GM23248 (cell line): ENCODE measurements at regions not wholly inside any gene's neighbourhood (a gene's known extent, or its start where the extent isn't known, plus 50 kb on each side); places are given as distances from the start of the nearest gene placed in this dataset.
"Not testable (repeated sequence)": the region's sequence is repeated elsewhere in the genome, so short reads cannot be mapped to it uniquely, and the experiment has no call there.

Experiments used
- DNase-seq: peaks from one replicate; pipeline ENCODE4 v3.0.0-alpha.2; 2015
- H2AFZ ChIP-seq: fragments of 200-600 bp; sonication (generic); 2 replicates; pipeline ENCODE4 v1.6.1; 2016; ENCODE audit warnings: antibody characterized with exemption
- H3F3A ChIP-seq: fragments of 200-600 bp; sonication (generic); 2 replicates; pipeline ENCODE4 v1.6.1; 2016; ENCODE audit warnings: mild to moderate bottlenecking, antibody characterized with exemption, mixed run types; ENCODE audit not compliant: insufficient read depth
- H3K27ac ChIP-seq: fragments of 200-600 bp; sonication (generic); 2 replicates; pipeline ENCODE4 v1.5.1; 2016; ENCODE audit warnings: mild to moderate bottlenecking
- H3K27me3 ChIP-seq: fragments of 200-600 bp; sonication (generic); replicated peaks from 2 replicates; pipeline ENCODE4 v1.6.1; 2016; ENCODE audit warnings: mild to moderate bottlenecking; ENCODE audit not compliant: insufficient read depth
- H3K36me3 ChIP-seq: fragments of 200-600 bp; sonication (generic); 2 replicates; pipeline ENCODE4 v1.6.1; 2016; ENCODE audit warnings: low read depth, mild to moderate bottlenecking
- H3K4me1 ChIP-seq: fragments of 200-600 bp; sonication (generic); 2 replicates; pipeline ENCODE4 v1.6.1; 2016; ENCODE audit warnings: mild to moderate bottlenecking; ENCODE audit not compliant: insufficient read depth
- H3K4me2 ChIP-seq: fragments of 200-600 bp; sonication (generic); one replicate; pipeline ENCODE4 v1.6.1; 2016; ENCODE audit warnings: mild to moderate bottlenecking; ENCODE audit not compliant: unreplicated experiment
- H3K4me3 ChIP-seq: fragments of 200-600 bp; sonication (generic); 2 replicates; pipeline ENCODE4 v1.5.1; 2016; ENCODE audit warnings: mild to moderate bottlenecking
- H3K79me2 ChIP-seq: fragments of 200-600 bp; sonication (generic); 2 replicates; pipeline ENCODE4 v1.6.1; 2016; ENCODE audit warnings: mild to moderate bottlenecking; ENCODE audit not compliant: insufficient read depth
- H3K9ac ChIP-seq: fragments of 200-600 bp; sonication (generic); 2 replicates; pipeline ENCODE4 v1.6.1; 2016; ENCODE audit warnings: mild to moderate bottlenecking
- H3K9me2 ChIP-seq: fragments of 200-600 bp; sonication (generic); 2 replicates; pipeline ENCODE4 v1.6.1; 2016; ENCODE audit warnings: mixed run types, mild to moderate bottlenecking, moderate library complexity; ENCODE audit not compliant: insufficient read depth
- H3K9me3 ChIP-seq: fragments of 200-600 bp; sonication (generic); one replicate; pipeline ENCODE4 v1.6.1; 2017; ENCODE audit warnings: low read depth
- H4K20me1 ChIP-seq: fragments of 200-600 bp; sonication (generic); 2 replicates; pipeline ENCODE4 v1.6.0; 2016; ENCODE audit not compliant: insufficient read depth
- EZH2 ChIP-seq: fragments of 200-600 bp; sonication (generic); IDR thresholded peaks from 2 replicates; pipeline ENCODE4 v1.6.1; 2018; ENCODE audit warnings: antibody characterized with exemption, mild to moderate bottlenecking; ENCODE audit not compliant: insufficient read depth, poor library complexity, severe bottlenecking
- EZH2phosphoT487 ChIP-seq: fragments of 200-600 bp; sonication (generic); IDR thresholded peaks from 2 replicates; pipeline ENCODE4 v1.6.1; 2018; ENCODE audit warnings: antibody characterized with exemption, moderate library complexity, mild to moderate bottlenecking, low read depth; ENCODE audit not compliant: insufficient read depth
- WGBS, 2 experiments: methylation state at CpG; one replicate each; pipeline ENCODE4 v1.1.6; 2015 to 2017; ENCODE audit warnings: low lambda C conversion rate in 2 of 2, low coverage in 1 of 2; ENCODE audit errors: missing lambda C conversion rate in 2 of 2; 5-methylcytosine and 5-hydroxymethylcytosine counted together
- in situ Hi-C: fragments of 300-500 bp; cut with MboI; formaldehyde crosslinking; loops from 2 replicates; pipeline ENCODE4 v1.15.0; 2020

DNA sequence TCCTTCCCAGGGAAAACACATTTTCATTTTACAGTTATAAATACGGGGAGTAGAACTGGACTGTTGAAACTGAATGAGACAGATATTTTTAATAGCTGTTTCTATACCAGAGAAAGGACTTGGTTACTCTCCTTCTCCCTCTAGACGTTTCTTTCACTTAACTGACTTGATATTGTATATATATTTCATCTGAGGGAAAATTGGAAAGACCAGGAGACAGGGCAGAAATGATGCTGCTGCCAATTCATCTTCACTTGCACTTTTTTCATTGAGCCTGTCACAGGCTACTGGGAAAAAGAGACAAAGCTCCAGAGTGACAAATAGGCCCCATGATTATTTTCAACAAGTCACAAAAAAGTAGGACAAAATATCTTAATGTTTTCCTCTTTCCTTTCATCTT lies 636.0 kb upstream of the TPK1 start:
- Histone ChIP-seq H3K27me3 (no peaks in the 10 kb centered on the region), H3K4me1 (no peaks in the 10 kb centered on the region), H3K9me2 (no peaks in the 10 kb centered on the region), H3K79me2 (no peaks in the 10 kb centered on the region), H3K9me3 (no peaks in the 10 kb centered on the region), H3K4me2 (no peak overlapping the region), H3F3A (no peaks in the 10 kb centered on the region), H3K9ac (no peak overlapping the region), H3K27ac (no peak overlapping the region), H4K20me1 (no peaks in the 10 kb centered on the region), H3K4me3 (no peak overlapping the region), H3K36me3 (no peaks in the 10 kb centered on the region), H2AFZ (no peak overlapping the region)
- no peak for DNase-seq
- in situ Hi-C loops = no loop called here
- WGBS, 2 experiments = 3% methylated on average over 2 of the region's 2 CpGs
- TF ChIP-seq EZH2 = no peak
- no peak for TF ChIP-seq EZH2phosphoT487

DNA sequence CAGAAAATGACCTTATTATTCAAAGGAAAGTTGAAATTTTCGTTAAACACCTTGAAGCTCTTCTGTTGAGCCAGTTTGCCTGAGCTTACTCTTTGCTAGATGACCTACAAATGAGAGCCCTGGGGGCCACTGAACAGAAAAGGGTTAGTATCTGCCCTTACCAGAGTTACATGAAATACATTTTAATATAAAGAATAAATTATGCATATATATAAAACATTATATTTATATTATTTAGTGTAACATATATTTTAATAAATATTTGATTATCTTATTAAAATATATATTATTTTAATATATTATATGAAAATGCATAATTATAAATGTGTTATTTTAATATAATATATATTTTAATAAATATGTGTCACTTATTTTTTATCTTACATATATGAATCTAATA lies 628.4 kb upstream of the TPK1 start:
- no peaks in the 10 kb centered on the region for H3K79me2 ChIP-seq
- no peaks in the 10 kb centered on the region for H3K36me3 ChIP-seq
- no peaks in the 10 kb centered on the region for H3K9me3 ChIP-seq
- DNase-seq = no peak
- no peak overlapping the region for H2AFZ ChIP-seq
- H3K4me2 ChIP-seq = no peak overlapping the region
- H3K27ac ChIP-seq = no peak overlapping the region
- TF ChIP-seq EZH2phosphoT487 (no peak), EZH2 (no peak)
- H3K27me3 ChIP-seq = no peaks in the 10 kb centered on the region
- 4 to 8% methylated on average over 1 of the region's 1 CpG for WGBS, 2 experiments
- H4K20me1 ChIP-seq = no peaks in the 10 kb centered on the region
- no peaks in the 10 kb centered on the region for H3K9me2 ChIP-seq
- in situ Hi-C loops = no loop called here
- no peak overlapping the region for H3K9ac ChIP-seq
- H3K4me1 ChIP-seq = no peaks in the 10 kb centered on the region
- H3K4me3 ChIP-seq = no peak overlapping the region
- no peaks in the 10 kb centered on the region for H3F3A ChIP-seq

- no peaks in the 10 kb centered on the region for H3K9me3 ChIP-seq
- no peaks in the 10 kb centered on the region for H3K36me3 ChIP-seq
- H3K27ac ChIP-seq = no peak overlapping the region
- H3K9ac ChIP-seq = no peak overlapping the region
- H3K79me2 ChIP-seq = no peaks in the 10 kb centered on the region
- no peaks in the 10 kb centered on the region for H3K4me1 ChIP-seq
- no peak overlapping the region for H2AFZ ChIP-seq
- in situ Hi-C loops = no loop called here
- H3K27me3 ChIP-seq = no peaks in the 10 kb centered on the region
- no peaks in the 10 kb centered on the region for H3F3A ChIP-seq
- no peak overlapping the region for H3K4me2 ChIP-seq
- H3K9me2 ChIP-seq = no peaks in the 10 kb centered on the region
- TF ChIP-seq EZH2phosphoT487 (no peak), EZH2 (no peak)
- DNase-seq = no peak
- H4K20me1 ChIP-seq = no peaks in the 10 kb centered on the region
- no peak overlapping the region for H3K4me3 ChIP-seq
- 9 to 13% methylated on average over 4 of the region's 4 CpGs for WGBS, 2 experiments
Measured at GRCh38 chr7:145462463-145462862, 626.6 kb upstream of the TPK1 start.

GRCh38 chr7:145434811-145435210 lies 599.0 kb upstream of the TPK1 start:
- no peaks in the 10 kb centered on the region for H3K9me3 ChIP-seq
- H2AFZ ChIP-seq = no peak overlapping the region
- 2 to 4% methylated on average over 7 of the region's 7 CpGs for WGBS, 2 experiments
- in situ Hi-C loops = no loop called here
- DNase-seq = no peak
- no peak overlapping the region for H3K4me3 ChIP-seq
- H3K36me3 ChIP-seq = no peaks in the 10 kb centered on the region
- no peaks in the 10 kb centered on the region for H3K27me3 ChIP-seq
- TF ChIP-seq EZH2phosphoT487 = no peak
- no peaks in the 10 kb centered on the region for H4K20me1 ChIP-seq
- H3K79me2 ChIP-seq = no peaks in the 10 kb centered on the region
- no peaks in the 10 kb centered on the region for H3F3A ChIP-seq
- no peaks in the 10 kb centered on the region for H3K4me1 ChIP-seq
- H3K9me2 ChIP-seq = no peaks in the 10 kb centered on the region
- H3K27ac ChIP-seq = no peak overlapping the region
- no peak overlapping the region for H3K9ac ChIP-seq
- H3K4me2 ChIP-seq = no peak overlapping the region

- 0 to 11% methylated on average over 1 of the region's 1 CpG for WGBS, 2 experiments
- no peak overlapping the region for H3K9ac ChIP-seq
- H3K9me3 ChIP-seq = no peaks in the 10 kb centered on the region
- H3K4me2 ChIP-seq = no peak overlapping the region
- no peaks in the 10 kb centered on the region for H3K36me3 ChIP-seq
- DNase-seq = no peak
- H3K4me3 ChIP-seq = no peak overlapping the region
- no peak overlapping the region for H3K27ac ChIP-seq
- no peaks in the 10 kb centered on the region for H3K9me2 ChIP-seq
- H3K79me2 ChIP-seq = no peaks in the 10 kb centered on the region
- H2AFZ ChIP-seq = no peak overlapping the region
- H3K4me1 ChIP-seq = no peaks in the 10 kb centered on the region
- no peaks in the 10 kb centered on the region for H4K20me1 ChIP-seq
- TF ChIP-seq EZH2phosphoT487 (no peak), EZH2 (no peak)
- H3F3A ChIP-seq = no peaks in the 10 kb centered on the region
- in situ Hi-C loops = no loop called here
- H3K27me3 ChIP-seq = no peaks in the 10 kb centered on the region
Measured at GRCh38 chr7:145431834-145432233, 596.0 kb upstream of the TPK1 start.

DNA sequence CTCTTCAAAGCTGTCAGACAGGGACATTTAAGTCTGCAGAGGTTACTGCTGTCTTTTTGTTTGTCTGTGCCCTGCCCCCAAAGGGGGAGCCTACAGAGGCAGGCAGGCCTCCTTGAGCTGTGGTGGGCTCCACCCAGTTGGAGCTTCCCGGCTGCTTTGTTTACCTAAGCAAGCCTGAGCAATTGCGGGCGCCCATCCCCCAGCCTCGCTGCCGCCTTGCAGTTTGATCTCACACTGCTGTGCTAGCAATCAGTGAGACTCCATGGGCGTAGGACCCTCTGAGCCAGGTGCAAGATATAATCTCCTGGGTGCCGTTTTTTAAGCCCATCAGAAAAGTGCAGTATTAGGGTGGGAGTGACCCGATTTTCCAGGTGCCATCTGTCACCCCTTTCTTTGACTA lies 582.6 kb upstream of the TPK1 start:
- H3K4me1 ChIP-seq, H3K4me2 ChIP-seq, H3F3A ChIP-seq, H3K9me2 ChIP-seq, DNase-seq, H3K9me3 ChIP-seq, H3K36me3 ChIP-seq, H3K27me3 ChIP-seq, in situ Hi-C loops, H3K79me2 ChIP-seq, H2AFZ ChIP-seq, H3K4me3 ChIP-seq, H3K9ac ChIP-seq, H4K20me1 ChIP-seq, H3K27ac ChIP-seq: not testable (repeated sequence)
- WGBS, 2 experiments = 27 to 30% methylated on average over 8 of the region's 8 CpGs
